GM18861 (cell line): ENCODE measurements at regions not wholly inside any gene's neighbourhood (a gene's known extent, or its start where the extent isn't known, plus 50 kb on each side); places are given as distances from the start of the nearest gene placed in this dataset.
A peak's percentile ranks its signal among the peaks of the same experiment; 100 is the strongest.

ENCODE experiments used
- ATAC-seq: cut with Tn5 transposase; IDR thresholded peaks from one replicate; pipeline ENCODE4 v1.9.1; 2021; ENCODE audit not compliant: unreplicated experiment

GRCh38 chr2:188909036-188909435 lies 65.1 kb upstream of the COL3A1 start:
- ATAC-seq: no peak

- no peak for ATAC-seq
Observed at GRCh38 chr2:188916736-188917135, 57.4 kb upstream of the COL3A1 start.

- ATAC-seq: no peak
Observed at GRCh38 chr2:188917632-188918031, 56.5 kb upstream of the COL3A1 start.

- ATAC-seq: peak; percentile 92
Observed at GRCh38 chr2:188919824-188920223, 54.3 kb upstream of the COL3A1 start.

GRCh38 chr2:188922191-188922590 lies 52.0 kb upstream of the COL3A1 start:
- no peak for ATAC-seq
